HG03442 (cell line): ENCODE measurements at regions not wholly inside any gene's neighbourhood (a gene's known extent, or its start where the extent isn't known, plus 50 kb on each side); places are given as distances from the start of the nearest gene placed in this dataset.
"Not testable (repeated sequence)": the region's sequence is repeated elsewhere in the genome, so short reads cannot be mapped to it uniquely, and the experiment has no call there.

ENCODE experiments used
- ATAC-seq: cut with Tn5 transposase; IDR thresholded peaks from one replicate; pipeline ENCODE4 v1.9.1; 2021; ENCODE audit warnings: mild to moderate bottlenecking, moderate library complexity; ENCODE audit not compliant: unreplicated experiment

GRCh38 chr5:145660897-145661640, 174.1 kb downstream of the PRELID2 start:
- no peak for ATAC-seq

- ATAC-seq, result no peak
Measured at GRCh38 chr5:145658435-145658834, 176.7 kb downstream of the PRELID2 start.

DNA sequence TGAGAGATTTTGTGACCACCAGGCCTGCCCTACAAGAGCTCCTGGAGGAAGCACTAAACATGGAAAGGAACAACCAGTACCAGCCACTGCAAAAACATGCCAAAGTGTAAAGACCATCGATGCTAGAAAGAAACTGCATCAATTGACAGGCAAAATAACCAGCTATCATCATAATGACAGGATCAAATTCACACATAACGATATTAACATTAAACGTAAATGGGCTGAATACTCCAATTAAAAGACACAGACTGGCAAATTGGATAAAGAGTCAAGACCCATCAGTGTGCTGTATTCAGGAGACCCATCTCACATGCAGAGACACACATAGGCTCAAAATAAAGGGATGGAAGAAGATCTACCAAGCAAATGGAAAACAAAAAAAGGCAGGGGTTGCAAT, 182.4 kb downstream of the PRELID2 start:
- not testable (repeated sequence) for ATAC-seq

DNA sequence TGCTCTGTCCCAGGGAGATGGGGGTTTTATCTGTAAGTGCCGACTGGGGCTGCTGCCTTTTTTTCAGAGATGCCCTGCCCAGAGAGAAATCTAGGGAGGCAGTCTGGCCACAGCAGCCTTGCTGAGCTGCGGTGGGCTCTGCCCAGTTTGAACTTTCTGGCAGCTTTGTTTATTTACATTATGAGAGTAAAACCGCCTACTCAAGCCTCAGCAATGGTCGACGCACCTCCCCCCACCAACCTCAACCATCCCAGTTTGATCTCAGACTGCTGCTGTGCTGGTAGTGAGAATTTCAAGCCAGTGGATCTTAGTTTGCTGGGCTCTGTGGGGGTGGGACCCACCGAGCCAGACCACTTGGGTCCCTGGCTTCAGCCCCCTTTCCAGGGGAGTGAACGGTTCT, 188.0 kb downstream of the PRELID2 start:
- ATAC-seq, result not testable (repeated sequence)

DNA sequence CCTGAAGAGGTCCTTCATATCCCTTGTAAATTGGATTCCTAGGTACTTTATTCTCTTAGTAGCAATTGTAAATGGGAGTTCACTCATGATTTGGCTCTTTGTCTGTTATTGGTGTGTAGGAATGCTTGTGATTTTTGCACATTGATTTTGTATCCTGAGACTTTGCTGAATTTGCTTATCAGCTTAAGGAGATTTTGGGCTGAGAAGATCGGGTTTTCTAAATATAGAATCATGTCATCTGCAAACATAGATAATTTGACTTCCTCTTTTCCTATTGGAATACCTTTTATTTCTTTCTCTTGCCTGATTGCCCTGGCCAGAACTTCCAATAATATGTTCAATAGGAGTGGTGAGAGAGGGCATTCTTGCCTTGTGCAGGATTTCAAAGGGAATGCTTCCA, 191.9 kb downstream of the PRELID2 start:
- ATAC-seq, result not testable (repeated sequence)

DNA sequence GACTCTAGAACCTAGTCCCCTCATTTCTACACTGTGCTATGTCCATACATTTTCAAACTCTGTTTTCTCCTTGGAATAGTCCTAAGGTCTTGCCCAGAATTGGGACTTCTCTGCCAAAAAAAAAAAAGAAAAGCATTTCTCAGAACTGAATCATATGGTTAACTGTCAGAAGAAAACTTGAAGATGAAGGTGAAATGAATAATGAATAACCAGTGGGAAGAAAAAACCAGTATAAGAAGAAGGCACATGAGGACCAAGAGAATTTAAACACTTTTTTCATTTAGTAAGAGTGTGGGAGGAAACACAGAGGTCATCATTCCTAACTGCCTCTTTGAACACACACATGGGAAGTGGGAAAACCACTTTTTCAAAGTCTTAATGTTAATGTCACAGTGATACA, 197.7 kb downstream of the PRELID2 start:
- ATAC-seq, result no peak

- no peak for ATAC-seq
Measured at GRCh38 chr5:145636371-145636770, 198.8 kb downstream of the PRELID2 start.

GRCh38 chr5:145633474-145633873, 201.7 kb downstream of the PRELID2 start:
- ATAC-seq, result no peak

DNA sequence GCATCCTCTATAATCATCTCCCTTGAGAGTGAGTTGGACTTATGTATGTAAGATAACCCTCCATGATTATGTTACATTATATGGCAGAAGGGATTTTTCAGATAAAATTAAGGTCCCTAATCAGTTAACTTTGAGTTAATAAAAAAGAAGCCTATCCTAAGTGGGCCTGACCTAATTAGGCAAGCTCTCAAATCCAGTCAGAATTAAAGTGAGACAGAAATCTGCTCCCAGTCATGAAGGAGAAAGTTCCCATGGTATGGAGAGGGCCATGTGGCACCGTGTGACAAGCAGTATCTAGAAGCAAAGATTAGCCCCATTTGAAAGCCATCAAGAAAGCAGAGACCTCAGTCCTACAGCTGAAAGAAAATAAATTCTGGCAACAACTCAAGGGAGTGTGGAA, 202.4 kb downstream of the PRELID2 start:
- no peak for ATAC-seq

DNA sequence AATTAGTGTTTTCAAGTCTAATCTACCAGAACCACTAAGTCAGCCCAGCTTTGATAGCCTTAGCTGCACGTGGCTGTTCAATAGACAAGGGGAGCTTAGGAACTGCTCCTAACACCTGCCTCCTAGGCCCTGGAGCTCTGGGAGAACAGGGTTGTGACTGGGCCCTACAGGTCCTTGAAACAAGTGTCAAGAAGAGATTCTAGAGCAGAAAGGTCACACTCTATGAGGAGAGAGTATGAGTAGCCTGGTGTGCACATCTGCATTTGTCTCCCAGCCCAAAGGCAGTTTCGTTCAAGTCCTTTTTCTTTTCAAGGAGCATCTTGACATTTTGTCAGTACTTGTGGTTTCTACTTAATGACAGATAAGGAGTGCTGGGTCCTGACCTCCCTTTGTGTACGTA, 206.1 kb downstream of the PRELID2 start:
- ATAC-seq, result no peak

GRCh38 chr5:145628525-145628924, 206.6 kb downstream of the PRELID2 start:
- ATAC-seq, result no peak

GRCh38 chr5:145619806-145620310, 215.3 kb downstream of the PRELID2 start:
- no peak for ATAC-seq

DNA sequence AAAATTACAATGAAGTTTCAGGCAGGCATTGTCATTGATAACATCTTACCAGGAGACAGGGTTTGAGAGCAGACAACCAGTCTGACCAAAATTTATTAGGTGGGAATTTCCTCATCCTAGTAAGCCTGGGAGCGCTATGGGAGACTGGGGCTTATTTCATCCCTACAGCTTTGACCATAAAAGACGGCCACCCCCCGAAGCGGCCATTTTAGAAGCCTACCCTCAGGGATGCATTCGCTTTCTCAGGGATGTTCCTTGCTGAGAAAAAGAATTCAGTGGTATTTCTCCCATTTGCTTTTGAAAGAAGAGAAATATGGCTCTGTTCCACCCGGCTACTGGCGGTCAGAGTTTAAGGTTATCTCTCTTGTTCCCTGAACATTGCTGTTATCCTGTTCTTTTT, 218.4 kb downstream of the PRELID2 start:
- not testable (repeated sequence) for ATAC-seq

GRCh38 chr5:145598983-145599382, 236.2 kb downstream of the PRELID2 start:
- no peak for ATAC-seq

- no peak for ATAC-seq
Measured at GRCh38 chr5:145598184-145598583, 237.0 kb downstream of the PRELID2 start.

DNA sequence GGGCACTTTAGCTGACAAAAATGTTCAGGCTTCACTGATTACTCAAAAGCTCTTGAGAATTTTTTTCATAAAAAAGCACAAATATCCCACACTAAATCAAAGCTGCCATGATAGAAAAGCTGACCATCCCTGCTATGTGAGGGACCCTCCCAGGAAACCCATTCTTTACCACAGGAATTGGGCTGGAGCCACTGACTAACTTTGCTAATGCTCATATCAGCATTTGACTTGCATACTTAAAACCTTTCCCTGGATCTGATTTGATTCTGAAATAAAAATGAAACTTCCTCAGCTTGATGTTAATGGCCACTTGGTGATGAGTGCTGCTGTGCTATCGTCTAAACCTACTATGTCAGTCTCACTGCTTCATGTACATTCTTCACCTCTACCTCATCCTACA, 243.6 kb downstream of the PRELID2 start:
- no peak for ATAC-seq

DNA sequence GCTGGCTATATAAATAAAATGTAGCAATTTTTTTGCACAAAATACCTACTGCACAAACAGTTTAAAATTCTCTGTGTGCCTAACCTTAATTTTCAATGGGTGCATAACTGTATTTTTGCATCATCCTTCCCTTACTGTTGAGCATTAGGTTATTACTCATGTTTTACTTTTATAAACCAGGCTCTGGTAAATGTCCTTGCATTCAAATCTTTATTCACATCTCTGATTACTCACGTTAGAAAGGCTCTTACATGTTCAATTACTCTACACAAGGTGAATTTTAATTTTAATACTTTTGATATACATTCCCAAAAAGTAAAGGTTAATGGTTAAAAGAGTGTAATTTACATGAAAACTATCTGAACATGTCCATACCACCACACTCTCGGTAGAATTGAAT, 246.1 kb downstream of the PRELID2 start:
- ATAC-seq, result no peak

GRCh38 chr5:145588558-145588957, 246.6 kb downstream of the PRELID2 start:
- ATAC-seq, result no peak

DNA sequence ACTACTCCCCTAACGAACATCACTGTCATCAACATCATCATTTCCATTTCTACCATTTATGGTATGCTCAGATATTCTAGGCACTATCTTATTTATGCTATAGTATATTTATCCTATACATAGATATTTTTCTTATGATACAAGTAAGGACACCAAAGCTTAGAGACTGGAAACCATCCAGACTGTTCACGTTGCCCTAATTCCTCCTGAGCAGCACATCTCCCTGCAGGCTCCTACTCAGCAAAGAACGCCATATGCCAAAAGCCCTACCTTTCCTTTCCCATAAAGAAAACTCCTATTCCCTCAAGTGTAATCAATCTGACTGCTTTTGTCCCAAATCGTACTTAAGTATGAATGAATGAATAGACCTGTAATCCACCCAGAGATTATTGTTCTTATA, 247.0 kb downstream of the PRELID2 start:
- ATAC-seq, result no peak

DNA sequence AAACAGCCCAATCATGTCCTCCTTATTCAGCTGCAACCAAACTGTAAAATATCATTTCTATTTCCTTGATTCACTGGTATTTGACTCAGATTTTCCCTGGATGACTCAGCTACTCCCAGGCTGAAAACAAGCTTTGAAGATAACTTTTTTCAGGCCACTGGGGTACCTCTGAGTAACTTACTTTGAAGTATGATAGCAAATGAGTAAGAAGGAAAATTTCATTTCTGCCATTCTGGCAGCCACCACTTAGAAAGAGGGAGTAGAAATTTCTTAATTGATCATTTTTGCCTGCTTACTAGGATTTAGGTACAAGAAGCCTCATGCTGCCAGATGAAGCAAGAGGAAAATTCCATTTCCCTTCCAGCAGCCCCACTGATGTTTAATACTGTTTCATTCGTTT, 247.4 kb downstream of the PRELID2 start:
- ATAC-seq, result no peak

- ATAC-seq, result no peak
Measured at GRCh38 chr5:145587308-145587672, 247.9 kb downstream of the PRELID2 start.

DNA sequence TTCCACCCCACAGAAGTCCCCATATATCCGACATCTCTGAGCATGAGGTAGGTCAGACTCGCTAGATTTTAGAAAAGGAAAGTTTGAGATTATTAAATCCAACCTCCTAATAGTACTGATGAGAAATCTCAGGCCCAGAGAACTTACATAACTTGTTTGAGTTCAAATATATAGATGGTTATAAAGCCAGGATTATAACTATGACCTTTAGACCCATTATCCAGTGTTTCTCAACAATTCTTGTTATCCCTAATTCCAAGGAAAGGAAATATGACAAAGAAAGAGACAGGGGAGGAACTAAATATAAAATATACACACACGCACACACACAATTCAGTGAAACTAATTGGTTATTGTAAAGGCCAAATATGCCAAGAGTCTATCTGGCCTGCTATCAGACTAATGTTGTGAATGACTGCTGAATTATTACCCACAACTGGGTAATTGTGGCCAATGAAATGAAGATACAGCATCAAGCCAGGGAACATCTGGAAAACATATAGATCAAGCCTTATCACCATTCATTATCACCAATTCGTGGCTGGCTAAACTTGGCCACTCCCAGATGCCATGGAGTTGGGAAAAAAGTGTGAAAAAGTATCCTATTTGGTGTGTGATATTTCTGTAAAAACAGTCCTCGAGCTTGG, 248.4 kb downstream of the PRELID2 start:
- no peak for ATAC-seq
